Testis (tissue), 2 donors: ENCODE measurements at regions not wholly inside any gene's neighbourhood (a gene's known extent, or its start where the extent isn't known, plus 50 kb on each side); places are given as distances from the start of the nearest gene placed in this dataset.
"Not testable (repeated sequence)": the region's sequence is repeated elsewhere in the genome, so short reads cannot be mapped to it uniquely, and the experiment has no call there.

ENCODE experiments used
- DNase-seq: peaks from one replicate; pipeline ENCODE4 v3.0.0-alpha.2; 2019
- H3K27ac ChIP-seq, 2 donors: fragments of 200-600 bp; sonication (generic); one replicate each; pipeline ENCODE4 v1.5.1; 2019
- H3K27me3 ChIP-seq: fragments of 200-600 bp; sonication (generic); one replicate; pipeline ENCODE4 v1.5.1; 2019
- H3K36me3 ChIP-seq: fragments of 200-600 bp; sonication (generic); one replicate; pipeline ENCODE4 v1.5.1; 2017; ENCODE audit warnings: low read depth; ENCODE audit errors: missing control alignments
- H3K4me1 ChIP-seq: fragments of 200-600 bp; sonication (generic); one replicate; pipeline ENCODE4 v1.5.1; 2019
- H3K4me3 ChIP-seq, 2 donors: fragments of 200-600 bp; sonication (generic); one replicate each; pipeline ENCODE4 v1.5.1; 2017 to 2019
- H3K9me3 ChIP-seq: fragments of 200-600 bp; sonication (generic); one replicate; pipeline ENCODE4 v1.5.1; 2017
- POLR2A ChIP-seq: fragments of 450-650 bp; IDR thresholded peaks from one replicate; pipeline ENCODE4 v1.6.1; 2017; ENCODE audit warnings: antibody characterized with exemption, mild to moderate bottlenecking, moderate library complexity
- WGBS, 2 donors: methylation state at CpG; one replicate each; pipeline ENCODE4 v1.1.5; 2018; 5-methylcytosine and 5-hydroxymethylcytosine counted together
- intact Hi-C: fragments of 100-400 bp; cut with DNase I; formaldehyde crosslinking; loops from one replicate; pipeline ENCODE4 v1.15.1; 2023; ENCODE audit warnings: low total_unique reads
- TF ChIP-seq, protein P1 (sequence below), 3 experiments: fragments of 450-650 bp in 2 of 3; fragments of 200-600 bp in 1 of 3; sonication (generic) in 1 of 3; IDR thresholded peaks; one replicate each; pipeline ENCODE4 v1.5.1; 2016 to 2019; ENCODE audit warnings: antibody characterized with exemption in 3 of 3, mild to moderate bottlenecking in 2 of 3, moderate library complexity in 1 of 3

DNA sequence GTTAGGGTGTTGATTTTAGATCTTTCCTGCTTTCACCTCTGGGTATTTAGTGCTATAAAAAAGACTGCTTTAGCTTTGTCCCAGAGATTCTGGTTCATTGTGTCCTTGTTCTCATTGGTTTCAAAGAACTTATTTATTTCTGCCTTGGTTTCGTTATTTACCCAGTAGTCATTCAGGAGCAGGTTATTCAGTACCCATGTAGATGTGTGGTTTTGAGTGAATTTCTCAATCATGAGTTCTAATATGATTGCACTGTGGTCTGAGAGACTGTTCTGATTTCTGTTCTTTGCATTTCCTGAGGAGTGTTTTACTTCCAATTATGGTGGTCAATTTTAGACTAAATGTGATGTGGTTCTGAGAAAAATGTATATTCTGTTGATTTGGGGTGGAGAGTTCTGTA is 167.1 kb upstream of the KYNU start:
- TF ChIP-seq POLR2A = no peak
- TF ChIP-seq, protein P1, sequence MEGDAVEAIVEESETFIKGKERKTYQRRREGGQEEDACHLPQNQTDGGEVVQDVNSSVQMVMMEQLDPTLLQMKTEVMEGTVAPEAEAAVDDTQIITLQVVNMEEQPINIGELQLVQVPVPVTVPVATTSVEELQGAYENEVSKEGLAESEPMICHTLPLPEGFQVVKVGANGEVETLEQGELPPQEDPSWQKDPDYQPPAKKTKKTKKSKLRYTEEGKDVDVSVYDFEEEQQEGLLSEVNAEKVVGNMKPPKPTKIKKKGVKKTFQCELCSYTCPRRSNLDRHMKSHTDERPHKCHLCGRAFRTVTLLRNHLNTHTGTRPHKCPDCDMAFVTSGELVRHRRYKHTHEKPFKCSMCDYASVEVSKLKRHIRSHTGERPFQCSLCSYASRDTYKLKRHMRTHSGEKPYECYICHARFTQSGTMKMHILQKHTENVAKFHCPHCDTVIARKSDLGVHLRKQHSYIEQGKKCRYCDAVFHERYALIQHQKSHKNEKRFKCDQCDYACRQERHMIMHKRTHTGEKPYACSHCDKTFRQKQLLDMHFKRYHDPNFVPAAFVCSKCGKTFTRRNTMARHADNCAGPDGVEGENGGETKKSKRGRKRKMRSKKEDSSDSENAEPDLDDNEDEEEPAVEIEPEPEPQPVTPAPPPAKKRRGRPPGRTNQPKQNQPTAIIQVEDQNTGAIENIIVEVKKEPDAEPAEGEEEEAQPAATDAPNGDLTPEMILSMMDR (IDR thresholded peaks at IDR 0.05) = no peak
- Histone ChIP-seq H3K27me3 (no peaks in the 10 kb centered on the region), H3K27ac (no peak overlapping the region), H3K36me3 (no peaks in the 10 kb centered on the region), H3K4me1 (no peaks in the 10 kb centered on the region), H3K9me3 (no peaks in the 10 kb centered on the region), H3K4me3 (no peak overlapping the region)
- 75 to 84% methylated on average over 1 of the region's 1 CpG for WGBS, 2 donors
- DNase-seq = no peak
- intact Hi-C loops = no loop called here

DNA sequence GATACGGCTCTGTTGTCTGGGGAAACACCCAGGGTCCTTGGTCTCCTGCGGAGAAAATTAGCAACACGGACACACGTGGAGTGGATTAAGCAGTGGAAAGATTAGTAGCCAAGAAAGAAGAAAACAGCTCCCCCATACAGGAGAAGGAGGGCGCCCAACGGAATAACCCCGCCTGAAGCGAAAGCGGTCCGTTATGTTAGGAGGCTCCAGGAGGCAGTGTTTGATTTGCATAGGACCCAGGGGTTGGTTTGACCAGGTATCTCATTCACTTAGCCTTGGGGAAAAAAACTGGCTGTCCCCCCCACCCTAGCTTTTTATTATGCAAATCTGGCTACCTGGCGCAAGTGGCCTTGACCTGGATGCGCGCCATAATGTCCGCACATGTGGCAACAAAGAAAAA is 170.1 kb upstream of the KYNU start:
- Histone ChIP-seq H3K4me1 (no peaks in the 10 kb centered on the region), H3K36me3 (no peaks in the 10 kb centered on the region), H3K27me3 (no peaks in the 10 kb centered on the region), H3K4me3 (no peak overlapping the region), H3K27ac (no peak overlapping the region), H3K9me3 (no peaks in the 10 kb centered on the region)
- no peak for DNase-seq
- intact Hi-C loops = no loop called here
- TF ChIP-seq, protein P1 (IDR thresholded peaks at IDR 0.05) = no peak
- no peak for TF ChIP-seq POLR2A
- 72 to 80% methylated on average over 14 of the region's 14 CpGs for WGBS, 2 donors

DNA sequence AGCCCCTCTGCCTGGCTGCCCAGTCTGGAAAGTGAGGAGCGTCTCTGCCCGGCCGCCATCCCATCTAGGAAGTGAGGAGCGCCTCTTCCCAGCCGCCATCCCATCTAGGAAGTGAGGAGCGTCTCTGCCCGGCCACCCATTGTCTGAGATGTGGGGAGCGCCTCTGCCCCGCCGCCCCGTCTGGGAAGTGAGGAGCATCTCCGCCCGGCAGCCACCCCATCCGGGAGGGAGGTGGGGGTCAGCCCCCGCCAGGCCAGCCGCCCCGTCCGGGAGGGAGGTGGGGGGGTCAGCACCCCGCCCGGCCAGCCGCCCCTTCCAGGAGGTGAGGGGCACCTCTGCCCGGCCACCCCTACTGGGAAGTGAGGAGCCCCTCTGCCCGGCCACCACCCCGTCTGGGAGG is 175.1 kb upstream of the KYNU start:
- DNase-seq, H3K4me1 ChIP-seq, H3K4me3 ChIP-seq, H3K27ac ChIP-seq, intact Hi-C loops, H3K9me3 ChIP-seq, H3K36me3 ChIP-seq, H3K27me3 ChIP-seq: not testable (repeated sequence)
- 75 to 96% methylated on average over 3 to 4 of the region's 24 CpGs for WGBS, 2 donors

DNA sequence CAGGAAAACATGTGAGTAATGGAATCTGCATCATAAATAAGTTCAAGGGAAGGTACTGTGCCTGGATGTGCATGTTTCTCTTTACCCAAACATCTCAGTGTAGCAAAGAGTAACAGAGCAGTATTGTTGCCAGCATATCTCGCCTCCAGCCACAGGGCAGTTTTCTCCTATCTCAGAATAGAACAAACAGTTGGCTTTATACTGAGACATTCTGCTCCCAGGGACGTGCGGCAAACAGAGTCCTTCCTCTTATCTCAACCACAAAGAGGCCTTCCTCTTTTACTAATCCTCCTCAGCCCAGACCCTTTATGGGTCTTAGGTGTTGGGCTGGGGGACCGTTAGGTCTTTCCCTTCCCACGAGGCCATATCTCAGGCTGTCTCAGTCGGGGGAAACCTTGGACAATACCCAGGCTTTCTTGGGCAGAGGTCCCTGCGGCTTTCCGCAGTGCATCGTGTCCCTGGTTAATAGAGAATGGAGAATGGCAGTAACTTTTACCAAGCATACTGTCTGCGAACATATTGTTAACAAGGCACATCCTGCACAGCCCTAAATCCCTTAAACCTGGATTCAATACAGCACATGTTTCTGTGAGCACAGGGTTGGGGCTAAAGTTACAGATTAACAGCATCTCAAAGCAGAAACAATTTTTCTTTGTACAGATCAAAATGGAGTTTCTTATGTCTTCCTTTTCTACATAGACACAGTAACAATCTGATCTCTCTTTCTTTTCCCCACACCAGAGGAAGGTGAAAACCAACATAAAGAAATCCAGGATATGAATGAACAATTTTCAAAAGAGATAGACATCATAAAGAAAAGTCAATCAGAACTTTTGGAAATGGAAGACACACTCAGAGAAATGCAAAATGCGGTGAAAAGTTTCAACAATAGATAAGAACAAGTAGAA is 181.9 kb upstream of the KYNU start:
- H3K4me3 ChIP-seq, H3K36me3 ChIP-seq, H3K9me3 ChIP-seq, H3K27me3 ChIP-seq, intact Hi-C loops: not testable (repeated sequence)
- whole genome bisulfite sequencing, 2 donors = 34 to 41% methylated on average over 11 of the region's 11 CpGs
- Histone ChIP-seq H3K4me1 (peaks cover 20% of the 10 kb centered on the region), H3K27ac (peak overlapping the region; percentile 68 to 74)
- peak; percentile 84 for DNase-seq

DNA sequence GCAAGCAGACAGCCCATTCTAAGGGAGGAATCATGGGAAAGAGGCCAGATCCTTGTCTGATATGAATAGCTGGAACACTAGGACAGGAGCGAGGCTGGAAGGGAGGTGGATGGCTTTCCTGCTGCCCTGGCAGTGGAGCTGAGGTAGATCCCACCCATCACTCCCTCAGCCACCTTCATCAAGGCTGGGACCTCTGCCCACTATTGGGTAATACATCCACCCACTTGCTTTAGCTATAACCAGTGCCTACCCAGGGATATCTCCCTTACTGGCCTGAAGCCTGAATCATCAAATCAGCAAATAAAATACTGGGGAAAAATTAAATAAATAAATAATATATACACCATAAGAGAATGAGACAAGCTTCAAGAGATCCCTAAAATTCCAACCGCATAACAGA is 183.2 kb upstream of the KYNU start:
- DNase-seq = no peak
- Histone ChIP-seq H3K4me1 (peaks cover 20% of the 10 kb centered on the region), H3K4me3 (no peak overlapping the region), H3K36me3 (no peaks in the 10 kb centered on the region), H3K9me3 (no peaks in the 10 kb centered on the region), H3K27ac (peak overlapping the region; percentile 68 to 74), H3K27me3 (no peaks in the 10 kb centered on the region)
- TF ChIP-seq, protein P1 (IDR thresholded peaks at IDR 0.05) = no peak
- no peak for TF ChIP-seq POLR2A
- WGBS, 2 donors = 79 to 90% methylated on average over 2 of the region's 2 CpGs
- intact Hi-C loops = no loop called here
